ENCODE measurements at regions not wholly inside any gene's neighbourhood (a gene's known extent, or its start where the extent isn't known, plus 50 kb on each side); places are given as distances from the start of the nearest gene placed in this dataset.

DNA sequence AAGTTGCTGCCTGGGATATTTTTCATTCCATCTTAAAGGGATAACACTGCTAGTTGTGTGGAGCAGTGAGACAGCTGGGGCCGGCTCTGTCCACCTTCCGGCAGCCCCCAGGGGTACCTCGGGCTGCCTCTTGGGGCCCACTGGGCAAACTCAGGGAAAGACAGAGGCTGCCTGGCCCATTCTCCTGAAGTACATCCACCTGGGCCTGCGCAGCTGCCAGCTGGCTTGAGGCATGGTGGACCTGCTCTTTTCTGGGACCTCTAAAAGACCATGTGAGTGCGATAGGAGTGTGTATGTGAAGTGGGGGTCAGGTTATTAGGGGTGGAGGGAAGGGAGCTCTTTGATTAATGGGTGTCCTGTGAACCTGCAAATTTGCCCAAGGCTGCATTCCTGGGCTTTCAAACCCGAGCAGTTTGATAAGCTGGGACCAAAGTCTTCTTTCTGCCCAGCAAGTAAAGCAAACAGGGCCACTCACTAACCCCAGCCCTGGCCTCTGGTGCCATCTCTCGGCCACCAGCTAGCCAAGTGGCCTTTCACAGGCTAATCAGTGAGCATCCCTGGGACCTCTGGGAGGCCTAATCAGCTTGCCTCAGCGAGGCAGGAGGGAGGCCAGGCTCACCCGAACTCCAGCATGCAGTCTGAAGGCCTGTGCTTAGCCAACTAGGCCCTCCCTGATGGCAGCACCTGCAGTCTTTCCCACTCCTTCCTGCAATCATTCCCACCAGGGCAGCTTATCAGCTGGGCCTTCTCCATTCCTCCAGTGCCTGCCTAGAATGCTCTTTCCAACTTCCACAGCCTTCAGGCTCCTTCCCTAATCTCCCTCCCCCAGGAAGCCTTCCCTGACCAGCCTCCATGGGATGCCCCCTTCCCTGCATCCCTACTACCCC, 954.7 kb upstream of the ZNF722 start:
- H3K4me3 Mint-ChIP-seq = no peak overlapping the region
- no peak for DNase-seq
- Histone ChIP-seq H3K4me1 (ENCODE audit: control insufficient read depth in 1 of 2, extremely low read depth in 1 of 2, insufficient read depth in 2 of 2, low read length in 2 of 2) (no peaks in the 10 kb centered on the region), H3K4me3 (ENCODE audit: control insufficient read depth in 1 of 2, extremely low read depth in 1 of 2, low read length in 1 of 2) (no peak overlapping the region), H3K27me3 (replicated peaks in 1 of 2; ENCODE audit: control insufficient read depth in 2 of 2, extremely low read depth in 1 of 2, insufficient read depth in 2 of 2, low read length in 1 of 2) (no peaks in the 10 kb centered on the region), H3K36me3 (ENCODE audit: control insufficient read depth in 2 of 2, extremely low read depth in 1 of 2, insufficient read depth in 1 of 2, low read length in 1 of 2) (no peaks in the 10 kb centered on the region), H3K27ac (ENCODE audit: low read length) (no peak overlapping the region), H3K9me3 (peaks cover 2% of the 10 kb centered on the region)
- no peak overlapping the region for H3K27ac Mint-ChIP-seq
- H3K4me1 Mint-ChIP-seq = no peaks in the 10 kb centered on the region
- WGBS (ENCODE audit: insufficient coverage) = 67% methylated on average over 8 of the region's 9 CpGs
- H3K27me3 Mint-ChIP-seq = no peaks in the 10 kb centered on the region
- ATAC-seq (replicated peaks in 1 of 4) = no peak
- CTCF ChIA-PET = no interaction called here
- POLR2A ChIA-PET = no interaction called here
- no peaks in the 10 kb centered on the region for H3K36me3 Mint-ChIP-seq
- H3K9me3 Mint-ChIP-seq = peaks cover 26 to 28% (median 27%) of the 10 kb centered on the region in 3 donors

GRCh38 chr7:63044721-63045120, 953.9 kb upstream of the ZNF722 start:
- ATAC-seq (replicated peaks in 1 of 4) = no peak
- Mint-ChIP-seq H3K9me3 (peaks cover 24 to 27% (median 24%) of the 10 kb centered on the region in 3 donors), H3K27ac (no peak overlapping the region), H3K4me1 (no peaks in the 10 kb centered on the region), H3K4me3 (no peak overlapping the region), H3K27me3 (no peaks in the 10 kb centered on the region), H3K36me3 (no peaks in the 10 kb centered on the region)
- WGBS (ENCODE audit: insufficient coverage) = 67% methylated on average over 1 of the region's 3 CpGs
- no peaks in the 10 kb centered on the region for H3K27me3 ChIP-seq (replicated peaks in 1 of 2; ENCODE audit: control insufficient read depth in 2 of 2, extremely low read depth in 1 of 2, insufficient read depth in 2 of 2, low read length in 1 of 2)
- no peaks in the 10 kb centered on the region for H3K36me3 ChIP-seq (ENCODE audit: control insufficient read depth in 2 of 2, extremely low read depth in 1 of 2, insufficient read depth in 1 of 2, low read length in 1 of 2)
- DNase-seq = no peak
- ChIA-PET CTCF (no interaction called here), POLR2A (no interaction called here)
- peaks cover 5% of the 10 kb centered on the region for H3K9me3 ChIP-seq
- H3K27ac ChIP-seq (ENCODE audit: low read length) = no peak overlapping the region
- no peak overlapping the region for H3K4me3 ChIP-seq (ENCODE audit: control insufficient read depth in 1 of 2, extremely low read depth in 1 of 2, low read length in 1 of 2)
- H3K4me1 ChIP-seq (ENCODE audit: control insufficient read depth in 1 of 2, extremely low read depth in 1 of 2, insufficient read depth in 2 of 2, low read length in 2 of 2) = no peaks in the 10 kb centered on the region

- Mint-ChIP-seq H3K4me3 (no peak overlapping the region), H3K4me1 (no peaks in the 10 kb centered on the region), H3K27me3 (no peaks in the 10 kb centered on the region), H3K36me3 (no peaks in the 10 kb centered on the region), H3K27ac (no peak overlapping the region), H3K9me3 (peaks cover 24 to 27% (median 26%) of the 10 kb centered on the region in 3 donors)
- H3K27me3 ChIP-seq (replicated peaks in 1 of 2; ENCODE audit: control insufficient read depth in 2 of 2, extremely low read depth in 1 of 2, insufficient read depth in 2 of 2, low read length in 1 of 2) = no peaks in the 10 kb centered on the region
- ChIA-PET POLR2A (no interaction called here), CTCF (no interaction called here)
- 21% methylated on average over 1 of the region's 2 CpGs for whole genome bisulfite sequencing (ENCODE audit: insufficient coverage)
- no peaks in the 10 kb centered on the region for H3K4me1 ChIP-seq (ENCODE audit: control insufficient read depth in 1 of 2, extremely low read depth in 1 of 2, insufficient read depth in 2 of 2, low read length in 2 of 2)
- ATAC-seq (replicated peaks in 1 of 4) (no peak), DNase-seq (no peak)
- no peaks in the 10 kb centered on the region for H3K36me3 ChIP-seq (ENCODE audit: control insufficient read depth in 2 of 2, extremely low read depth in 1 of 2, insufficient read depth in 1 of 2, low read length in 1 of 2)
- no peak overlapping the region for H3K4me3 ChIP-seq (ENCODE audit: control insufficient read depth in 1 of 2, extremely low read depth in 1 of 2, low read length in 1 of 2)
- peaks cover 5% of the 10 kb centered on the region for H3K9me3 ChIP-seq
- no peak overlapping the region for H3K27ac ChIP-seq (ENCODE audit: low read length)
Measured at GRCh38 chr7:63045575-63045974, 953.1 kb upstream of the ZNF722 start.

DNA sequence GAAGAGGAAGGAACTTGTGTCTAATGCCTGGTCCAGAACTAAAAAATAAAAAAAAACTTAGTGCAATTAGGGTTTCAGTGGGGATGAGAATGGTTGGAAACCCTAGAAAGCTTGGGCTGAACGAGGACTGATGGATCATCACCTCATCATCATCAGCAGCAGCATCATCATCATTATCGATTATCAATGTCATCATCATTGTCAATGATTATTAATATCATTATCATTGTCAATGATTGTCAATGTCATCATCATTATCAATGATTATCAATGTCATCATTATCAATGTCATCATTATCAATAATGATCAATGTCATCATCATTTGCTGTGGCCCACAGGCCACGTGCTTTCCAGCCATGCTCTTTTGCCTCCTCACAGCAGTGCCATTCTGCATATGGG, 952.0 kb upstream of the ZNF722 start:
- POLR2A ChIA-PET = no interaction called here

DNA sequence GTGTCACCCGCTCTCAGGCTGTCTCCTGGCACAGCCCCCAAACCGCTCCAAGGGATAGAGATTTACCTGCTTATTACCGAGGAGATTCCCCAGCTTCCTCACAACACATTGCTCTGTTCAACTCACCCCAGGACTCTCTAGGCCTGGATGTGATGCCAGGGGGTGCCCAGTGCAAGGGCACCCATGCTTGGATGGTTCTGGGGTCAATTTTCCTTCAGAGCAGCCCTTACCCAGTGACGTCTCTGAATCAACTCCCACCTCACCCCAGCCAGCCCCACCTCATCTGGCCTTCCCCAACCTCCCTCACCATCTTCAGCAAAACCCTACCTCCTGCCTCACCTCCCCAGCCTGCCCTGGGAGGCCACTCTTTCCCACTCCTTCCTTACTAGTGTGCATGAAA, 951.6 kb upstream of the ZNF722 start:
- no peaks in the 10 kb centered on the region for H3K27me3 ChIP-seq (replicated peaks in 1 of 2; ENCODE audit: control insufficient read depth in 2 of 2, extremely low read depth in 1 of 2, insufficient read depth in 2 of 2, low read length in 1 of 2)
- ATAC-seq (replicated peaks in 1 of 4) = no peak
- peaks cover 5% of the 10 kb centered on the region for H3K9me3 ChIP-seq
- no peak overlapping the region for H3K27ac ChIP-seq (ENCODE audit: low read length)
- Mint-ChIP-seq H3K27ac (no peak overlapping the region), H3K9me3 (peaks cover 26 to 28% (median 26%) of the 10 kb centered on the region in 3 donors), H3K36me3 (no peaks in the 10 kb centered on the region), H3K27me3 (no peaks in the 10 kb centered on the region), H3K4me3 (no peak overlapping the region), H3K4me1 (no peaks in the 10 kb centered on the region)
- H3K4me3 ChIP-seq (ENCODE audit: control insufficient read depth in 1 of 2, extremely low read depth in 1 of 2, low read length in 1 of 2) = no peak overlapping the region
- H3K36me3 ChIP-seq (ENCODE audit: control insufficient read depth in 2 of 2, extremely low read depth in 1 of 2, insufficient read depth in 1 of 2, low read length in 1 of 2) = no peaks in the 10 kb centered on the region
- DNase-seq = no peak
- CTCF ChIA-PET = no interaction called here
- no peaks in the 10 kb centered on the region for H3K4me1 ChIP-seq (ENCODE audit: control insufficient read depth in 1 of 2, extremely low read depth in 1 of 2, insufficient read depth in 2 of 2, low read length in 2 of 2)
- WGBS (ENCODE audit: insufficient coverage) = 100% methylated on average over 1 of the region's 4 CpGs
- POLR2A ChIA-PET = no interaction called here

More for the DNA sequence above, 952.0 kb upstream of the ZNF722 start:
- 67% methylated on average over 1 of the region's 3 CpGs for WGBS (ENCODE audit: insufficient coverage)
- no peak overlapping the region for H3K4me3 ChIP-seq (ENCODE audit: control insufficient read depth in 1 of 2, extremely low read depth in 1 of 2, low read length in 1 of 2)
- CTCF ChIA-PET = no interaction called here
- peaks cover 5% of the 10 kb centered on the region for H3K9me3 ChIP-seq
- Mint-ChIP-seq H3K36me3 (no peaks in the 10 kb centered on the region), H3K4me1 (no peaks in the 10 kb centered on the region), H3K4me3 (no peak overlapping the region), H3K9me3 (peaks cover 26 to 28% (median 27%) of the 10 kb centered on the region in 3 donors), H3K27me3 (no peaks in the 10 kb centered on the region), H3K27ac (no peak overlapping the region)
- ATAC-seq (replicated peaks in 1 of 4) (no peak), DNase-seq (no peak)
- no peaks in the 10 kb centered on the region for H3K36me3 ChIP-seq (ENCODE audit: control insufficient read depth in 2 of 2, extremely low read depth in 1 of 2, insufficient read depth in 1 of 2, low read length in 1 of 2)
- H3K4me1 ChIP-seq (ENCODE audit: control insufficient read depth in 1 of 2, extremely low read depth in 1 of 2, insufficient read depth in 2 of 2, low read length in 2 of 2) = no peaks in the 10 kb centered on the region
- H3K27me3 ChIP-seq (replicated peaks in 1 of 2; ENCODE audit: control insufficient read depth in 2 of 2, extremely low read depth in 1 of 2, insufficient read depth in 2 of 2, low read length in 1 of 2) = no peaks in the 10 kb centered on the region
- H3K27ac ChIP-seq (ENCODE audit: low read length) = no peak overlapping the region

- H3K27ac Mint-ChIP-seq = no peak overlapping the region
- no peak for ATAC-seq (replicated peaks in 1 of 4)
- peaks cover 23 to 26% (median 26%) of the 10 kb centered on the region in 3 donors for H3K9me3 Mint-ChIP-seq
- CTCF ChIA-PET = no interaction called here
- Histone ChIP-seq H3K27me3 (replicated peaks in 1 of 2; ENCODE audit: control insufficient read depth in 2 of 2, extremely low read depth in 1 of 2, insufficient read depth in 2 of 2, low read length in 1 of 2) (no peaks in the 10 kb centered on the region), H3K4me3 (ENCODE audit: control insufficient read depth in 1 of 2, extremely low read depth in 1 of 2, low read length in 1 of 2) (no peak overlapping the region), H3K27ac (ENCODE audit: low read length) (no peak overlapping the region), H3K36me3 (ENCODE audit: control insufficient read depth in 2 of 2, extremely low read depth in 1 of 2, insufficient read depth in 1 of 2, low read length in 1 of 2) (no peaks in the 10 kb centered on the region), H3K9me3 (peaks cover 5% of the 10 kb centered on the region), H3K4me1 (ENCODE audit: control insufficient read depth in 1 of 2, extremely low read depth in 1 of 2, insufficient read depth in 2 of 2, low read length in 2 of 2) (no peaks in the 10 kb centered on the region)
- no peaks in the 10 kb centered on the region for H3K36me3 Mint-ChIP-seq
- WGBS (ENCODE audit: insufficient coverage) = 70% methylated on average over 3 of the region's 3 CpGs
- H3K4me1 Mint-ChIP-seq = no peaks in the 10 kb centered on the region
- no peak overlapping the region for H3K4me3 Mint-ChIP-seq
- POLR2A ChIA-PET = no interaction called here
- DNase-seq = no peak
- no peaks in the 10 kb centered on the region for H3K27me3 Mint-ChIP-seq
Measured at GRCh38 chr7:63047546-63047945, 951.1 kb upstream of the ZNF722 start.
